ENCODE measurements at regions not wholly inside any gene's neighbourhood (a gene's known extent, or its start where the extent isn't known, plus 50 kb on each side); places are given as distances from the start of the nearest gene placed in this dataset.

GRCh38 chr6:24019393-24019792 lies 106.6 kb upstream of the NRSN1 start:
- H3K27me3 ChIP-seq (ENCODE audit: low read depth, low read length), result no peaks in the 10 kb centered on the region
- H3K4me2 ChIP-seq (ENCODE audit: low read length), result no peak overlapping the region
- H3K9me3 ChIP-seq (ENCODE audit: insufficient read depth, low read length), result no peaks in the 10 kb centered on the region
- no peak overlapping the region for H3K9ac ChIP-seq (ENCODE audit: low read length)
- no peaks in the 10 kb centered on the region for H3K36me3 ChIP-seq (replicated peaks; ENCODE audit: low read depth, low read length)
- H4K20me1 ChIP-seq (ENCODE audit: insufficient read depth, low read length), result no peaks in the 10 kb centered on the region
- TF ChIP-seq, protein P1, sequence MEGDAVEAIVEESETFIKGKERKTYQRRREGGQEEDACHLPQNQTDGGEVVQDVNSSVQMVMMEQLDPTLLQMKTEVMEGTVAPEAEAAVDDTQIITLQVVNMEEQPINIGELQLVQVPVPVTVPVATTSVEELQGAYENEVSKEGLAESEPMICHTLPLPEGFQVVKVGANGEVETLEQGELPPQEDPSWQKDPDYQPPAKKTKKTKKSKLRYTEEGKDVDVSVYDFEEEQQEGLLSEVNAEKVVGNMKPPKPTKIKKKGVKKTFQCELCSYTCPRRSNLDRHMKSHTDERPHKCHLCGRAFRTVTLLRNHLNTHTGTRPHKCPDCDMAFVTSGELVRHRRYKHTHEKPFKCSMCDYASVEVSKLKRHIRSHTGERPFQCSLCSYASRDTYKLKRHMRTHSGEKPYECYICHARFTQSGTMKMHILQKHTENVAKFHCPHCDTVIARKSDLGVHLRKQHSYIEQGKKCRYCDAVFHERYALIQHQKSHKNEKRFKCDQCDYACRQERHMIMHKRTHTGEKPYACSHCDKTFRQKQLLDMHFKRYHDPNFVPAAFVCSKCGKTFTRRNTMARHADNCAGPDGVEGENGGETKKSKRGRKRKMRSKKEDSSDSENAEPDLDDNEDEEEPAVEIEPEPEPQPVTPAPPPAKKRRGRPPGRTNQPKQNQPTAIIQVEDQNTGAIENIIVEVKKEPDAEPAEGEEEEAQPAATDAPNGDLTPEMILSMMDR (IDR thresholded peaks at IDR 0.05; ENCODE audit: low read depth, low read length), result no peak
- no peak for TF ChIP-seq EZH2phosphoT487 (IDR thresholded peaks at IDR 0.05; ENCODE audit: low read depth)
- no peak overlapping the region for H3K27ac ChIP-seq (ENCODE audit: low read length)
- H2AFZ ChIP-seq (ENCODE audit: low read depth, low read length), result no peak overlapping the region
- no peak overlapping the region for H3K4me3 ChIP-seq (ENCODE audit: low read length)
- H3K4me1 ChIP-seq (ENCODE audit: low read length), result no peaks in the 10 kb centered on the region
- H3K79me2 ChIP-seq (ENCODE audit: low read length), result no peaks in the 10 kb centered on the region

DNA sequence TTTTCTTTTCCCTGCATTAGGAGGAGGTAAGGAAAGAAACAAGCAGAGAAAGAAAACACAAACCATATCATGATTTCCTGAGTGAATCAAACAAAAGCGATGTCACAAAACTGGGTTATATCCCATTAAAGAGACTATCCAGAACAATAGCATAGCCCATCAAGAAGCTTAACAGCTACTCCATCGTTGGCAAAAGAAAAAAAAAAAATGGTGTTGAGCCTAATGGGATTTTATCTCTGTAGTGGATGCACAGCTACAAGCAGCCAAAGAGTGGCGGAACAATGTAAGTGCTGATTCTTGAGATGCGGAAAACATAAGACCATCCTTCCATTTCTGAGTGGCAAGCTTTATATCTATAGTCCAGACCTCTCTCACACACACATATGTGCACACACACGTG lies 106.2 kb upstream of the NRSN1 start:
- Histone ChIP-seq H3K27me3 (ENCODE audit: low read depth, low read length) (no peaks in the 10 kb centered on the region), H3K79me2 (ENCODE audit: low read length) (no peaks in the 10 kb centered on the region), H3K4me3 (ENCODE audit: low read length) (no peak overlapping the region), H3K27ac (ENCODE audit: low read length) (no peak overlapping the region), H3K36me3 (replicated peaks; ENCODE audit: low read depth, low read length) (no peaks in the 10 kb centered on the region), H4K20me1 (ENCODE audit: insufficient read depth, low read length) (no peaks in the 10 kb centered on the region), H3K4me1 (ENCODE audit: low read length) (no peaks in the 10 kb centered on the region), H3K9me3 (ENCODE audit: insufficient read depth, low read length) (no peaks in the 10 kb centered on the region), H3K4me2 (ENCODE audit: low read length) (no peak overlapping the region), H3K9ac (ENCODE audit: low read length) (no peak overlapping the region), H2AFZ (ENCODE audit: low read depth, low read length) (no peak overlapping the region)
- TF ChIP-seq EZH2phosphoT487 (IDR thresholded peaks at IDR 0.05; ENCODE audit: low read depth), result no peak
- TF ChIP-seq, protein P1 (IDR thresholded peaks at IDR 0.05; ENCODE audit: low read depth, low read length), result no peak

- H3K79me2 ChIP-seq (ENCODE audit: low read length), result no peaks in the 10 kb centered on the region
- H3K9ac ChIP-seq (ENCODE audit: low read length), result no peak overlapping the region
- no peak overlapping the region for H3K4me2 ChIP-seq (ENCODE audit: low read length)
- H3K4me1 ChIP-seq (ENCODE audit: low read length), result no peaks in the 10 kb centered on the region
- no peak overlapping the region for H3K27ac ChIP-seq (ENCODE audit: low read length)
- TF ChIP-seq EZH2phosphoT487 (IDR thresholded peaks at IDR 0.05; ENCODE audit: low read depth), result no peak
- TF ChIP-seq, protein P1 (IDR thresholded peaks at IDR 0.05; ENCODE audit: low read depth, low read length), result no peak
- H2AFZ ChIP-seq (ENCODE audit: low read depth, low read length), result no peak overlapping the region
- no peaks in the 10 kb centered on the region for H4K20me1 ChIP-seq (ENCODE audit: insufficient read depth, low read length)
- H3K4me3 ChIP-seq (ENCODE audit: low read length), result no peak overlapping the region
- H3K36me3 ChIP-seq (replicated peaks; ENCODE audit: low read depth, low read length), result no peaks in the 10 kb centered on the region
- no peaks in the 10 kb centered on the region for H3K9me3 ChIP-seq (ENCODE audit: insufficient read depth, low read length)
- no peaks in the 10 kb centered on the region for H3K27me3 ChIP-seq (ENCODE audit: low read depth, low read length)
Measured at GRCh38 chr6:24026050-24026449, 100.0 kb upstream of the NRSN1 start.

DNA sequence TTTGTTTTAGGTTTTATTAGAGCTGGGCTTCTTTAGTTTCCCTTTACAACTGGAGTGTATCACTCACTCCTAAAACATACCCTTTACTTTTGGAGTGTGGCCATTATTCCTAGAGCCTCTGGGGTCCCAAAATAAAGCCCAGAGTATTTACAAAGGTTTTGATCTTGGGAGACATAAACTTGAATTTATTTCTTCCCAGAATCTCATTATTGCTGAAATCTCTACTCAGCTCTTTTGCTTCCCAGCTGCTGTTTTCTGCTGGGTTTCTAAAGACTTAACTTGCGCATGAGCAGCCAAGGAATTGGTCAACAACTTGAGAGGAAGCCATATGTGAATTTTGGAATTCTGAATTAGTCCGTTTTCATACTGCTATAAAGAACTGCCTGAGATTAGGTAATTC lies 94.5 kb upstream of the NRSN1 start:
- TF ChIP-seq, protein P1 (IDR thresholded peaks at IDR 0.05; ENCODE audit: low read depth, low read length), result no peak
- TF ChIP-seq EZH2phosphoT487 (IDR thresholded peaks at IDR 0.05; ENCODE audit: low read depth), result no peak

More for the DNA sequence above, 94.5 kb upstream of the NRSN1 start:
- no peaks in the 10 kb centered on the region for H3K79me2 ChIP-seq (ENCODE audit: low read length)
- H3K4me3 ChIP-seq (ENCODE audit: low read length), result no peak overlapping the region
- H3K4me2 ChIP-seq (ENCODE audit: low read length), result no peak overlapping the region
- H4K20me1 ChIP-seq (ENCODE audit: insufficient read depth, low read length), result no peaks in the 10 kb centered on the region
- H3K27me3 ChIP-seq (ENCODE audit: low read depth, low read length), result no peaks in the 10 kb centered on the region
- H3K9me3 ChIP-seq (ENCODE audit: insufficient read depth, low read length), result no peaks in the 10 kb centered on the region
- H3K9ac ChIP-seq (ENCODE audit: low read length), result no peak overlapping the region
- H3K27ac ChIP-seq (ENCODE audit: low read length), result no peak overlapping the region
- no peak overlapping the region for H2AFZ ChIP-seq (ENCODE audit: low read depth, low read length)
- H3K4me1 ChIP-seq (ENCODE audit: low read length), result no peaks in the 10 kb centered on the region
- no peaks in the 10 kb centered on the region for H3K36me3 ChIP-seq (replicated peaks; ENCODE audit: low read depth, low read length)

Measured in OCI-LY3 (cell line).